PC-3 (cell line): ENCODE measurements at regions not wholly inside any gene's neighbourhood (a gene's known extent, or its start where the extent isn't known, plus 50 kb on each side); places are given as distances from the start of the nearest gene placed in this dataset.
A peak's percentile ranks its signal among the peaks of the same experiment; 100 is the strongest.

ENCODE experiments used
- ATAC-seq: fragments of 200-7000 bp; cut with Tn5 transposase; 2 replicates; pipeline ENCODE4 v1.9.1; 2020; ENCODE audit warnings: mild to moderate bottlenecking, moderate library complexity
- BruUV-seq: library from RNA; stranded (reverse); fragments of 400-500 nt; replicated peaks from 2 replicates; lab custom pipeline; 2021; lab: Mats Ljungman, UMichigan
- CTCF ChIA-PET: fragments of 300-600 bp; sonication (Branson Sonifier 250); formaldehyde crosslinking; loops from one replicate; lab custom pipeline; 2022; ENCODE audit warnings: antibody characterized with exemption; lab: Charles Lee
- POLR2A ChIA-PET: fragments of 300-600 bp; sonication (Branson Sonifier 250); formaldehyde crosslinking; loops from one replicate; lab custom pipeline; 2022; ENCODE audit warnings: antibody characterized with exemption; ENCODE audit not compliant: unreplicated experiment; lab: Charles Lee
- DNase-seq: peaks from one replicate; pipeline ENCODE4 v3.0.0-alpha.2; 2015
- H2AFZ ChIP-seq: fragments of 300-600 bp; sonication (generic); 2 replicates; pipeline ENCODE4 v1.6.0; 2016; ENCODE audit warnings: antibody characterized with exemption, low read length
- H3F3A ChIP-seq: fragments of 300-600 bp; sonication (generic); one replicate; pipeline ENCODE4 v1.6.0; 2017; ENCODE audit warnings: antibody characterized with exemption, low read length, control low read depth, mild to moderate bottlenecking; ENCODE audit not compliant: unreplicated experiment
- H3K27ac ChIP-seq: fragments of 300-600 bp; sonication (generic); 2 replicates; pipeline ENCODE4 v1.5.1; 2016; ENCODE audit warnings: mild to moderate bottlenecking, low read length
- H3K27me3 ChIP-seq: fragments of 300-600 bp; sonication (generic); 2 replicates; pipeline ENCODE4 v1.6.1; 2016; ENCODE audit warnings: low read length, mixed read lengths
- H3K36me3 ChIP-seq: fragments of 300-600 bp; sonication (generic); 2 replicates; pipeline ENCODE4 v1.6.1; 2016; ENCODE audit warnings: low read depth, mixed run types, low read length, mixed read lengths
- H3K4me1 ChIP-seq: fragments of 300-600 bp; sonication (generic); 2 replicates; pipeline ENCODE4 v1.5.1; 2016; ENCODE audit warnings: low read length; ENCODE audit not compliant: insufficient read depth
- H3K4me2 ChIP-seq: fragments of 300-600 bp; sonication (generic); 2 replicates; pipeline ENCODE4 v1.6.0; 2016; ENCODE audit warnings: low read length
- H3K4me3 ChIP-seq: fragments of 300-600 bp; sonication (generic); 2 replicates; pipeline ENCODE4 v1.5.1; 2016; ENCODE audit warnings: mild to moderate bottlenecking, low read length, mixed read lengths
- H3K79me2 ChIP-seq: fragments of 300-600 bp; sonication (generic); 2 replicates; pipeline ENCODE4 v1.6.1; 2017; ENCODE audit warnings: low read length, mixed read lengths
- H3K9ac ChIP-seq: fragments of 300-600 bp; sonication (generic); 2 replicates; pipeline ENCODE4 v1.6.0; 2016; ENCODE audit warnings: mild to moderate bottlenecking, low read length
- H3K9me2 ChIP-seq: fragments of 300-600 bp; sonication (generic); replicated peaks from 2 replicates; pipeline ENCODE4 v1.6.1; 2016; ENCODE audit warnings: mixed run types, low read length, mixed read lengths
- H3K9me3 ChIP-seq: fragments of 300-600 bp; sonication (generic); 2 replicates; pipeline ENCODE4 v1.6.1; 2016; ENCODE audit warnings: low read length, mixed read lengths
- H4K20me1 ChIP-seq: fragments of 300-600 bp; sonication (generic); 2 replicates; pipeline ENCODE4 v1.6.1; 2016; ENCODE audit warnings: low read length, mixed read lengths
- EZH2 ChIP-seq: fragments of 300-600 bp; sonication (generic); IDR thresholded peaks from one replicate; pipeline ENCODE4 v1.6.1; 2017; ENCODE audit warnings: antibody characterized with exemption, mild to moderate bottlenecking, low read length; ENCODE audit not compliant: unreplicated experiment
- EZH2phosphoT487 ChIP-seq: fragments of 300-600 bp; sonication (generic); IDR thresholded peaks from 2 replicates; pipeline ENCODE4 v1.6.1; 2018; ENCODE audit warnings: mild to moderate bottlenecking, antibody characterized with exemption, low read length, borderline replicate concordance
- intact Hi-C: fragments of 100-400 bp; cut with micrococcal nuclease; formaldehyde crosslinking; loops from 2 replicates; pipeline ENCODE4 v1.9.0; 2023
- TF ChIP-seq, protein P1 (sequence below): fragments of 300-600 bp; sonication (generic); conservative IDR thresholded peaks from 2 replicates; pipeline ENCODE4 v1.5.1; 2017; ENCODE audit warnings: antibody characterized with exemption, low read depth, mild to moderate bottlenecking, low read length

DNA sequence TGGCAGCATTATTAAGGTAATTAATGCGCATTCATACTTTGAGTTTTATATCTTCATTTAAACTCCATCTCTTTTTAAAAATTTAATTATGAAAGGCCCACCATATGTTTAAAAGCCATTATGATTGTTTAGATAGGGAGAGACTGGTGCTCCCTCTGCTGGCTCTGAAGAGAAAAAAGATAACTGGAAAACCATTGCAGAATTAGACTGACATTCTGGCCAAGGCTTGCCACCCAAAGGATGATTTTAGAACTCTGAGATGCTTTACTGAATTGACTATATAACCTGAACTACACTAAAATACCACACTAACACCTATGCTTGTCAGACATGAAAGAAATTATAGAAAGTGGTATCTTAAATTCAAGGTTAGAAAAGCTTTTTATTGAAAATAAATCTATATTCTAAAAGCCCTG is 127.6 kb upstream of the SPOPL start:
- TF ChIP-seq, protein P1, sequence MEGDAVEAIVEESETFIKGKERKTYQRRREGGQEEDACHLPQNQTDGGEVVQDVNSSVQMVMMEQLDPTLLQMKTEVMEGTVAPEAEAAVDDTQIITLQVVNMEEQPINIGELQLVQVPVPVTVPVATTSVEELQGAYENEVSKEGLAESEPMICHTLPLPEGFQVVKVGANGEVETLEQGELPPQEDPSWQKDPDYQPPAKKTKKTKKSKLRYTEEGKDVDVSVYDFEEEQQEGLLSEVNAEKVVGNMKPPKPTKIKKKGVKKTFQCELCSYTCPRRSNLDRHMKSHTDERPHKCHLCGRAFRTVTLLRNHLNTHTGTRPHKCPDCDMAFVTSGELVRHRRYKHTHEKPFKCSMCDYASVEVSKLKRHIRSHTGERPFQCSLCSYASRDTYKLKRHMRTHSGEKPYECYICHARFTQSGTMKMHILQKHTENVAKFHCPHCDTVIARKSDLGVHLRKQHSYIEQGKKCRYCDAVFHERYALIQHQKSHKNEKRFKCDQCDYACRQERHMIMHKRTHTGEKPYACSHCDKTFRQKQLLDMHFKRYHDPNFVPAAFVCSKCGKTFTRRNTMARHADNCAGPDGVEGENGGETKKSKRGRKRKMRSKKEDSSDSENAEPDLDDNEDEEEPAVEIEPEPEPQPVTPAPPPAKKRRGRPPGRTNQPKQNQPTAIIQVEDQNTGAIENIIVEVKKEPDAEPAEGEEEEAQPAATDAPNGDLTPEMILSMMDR, result peak; percentile 89
- no peak for TF ChIP-seq EZH2phosphoT487
- POLR2A ChIA-PET, result no interaction called here
- DNase-seq, result peak; percentile 59
- H3F3A ChIP-seq, result no peaks in the 10 kb centered on the region
- H3K4me2 ChIP-seq, result no peak overlapping the region
- ATAC-seq, result peak; percentile 56; the same call in 1 of the 2 replicates
- H2AFZ ChIP-seq, result no peak overlapping the region
- no peaks in the 10 kb centered on the region for H3K79me2 ChIP-seq
- no peaks in the 10 kb centered on the region for H3K4me1 ChIP-seq
- no peaks in the 10 kb centered on the region for H3K9me3 ChIP-seq
- H3K36me3 ChIP-seq, result no peaks in the 10 kb centered on the region
- H3K27ac ChIP-seq, result no peak overlapping the region
- CTCF ChIA-PET, result interaction anchor here (1.5 kb wide), 1 partner anchor 413 kb away, joined by 4 read pairs; no protein-coding TSS in a partner anchor
- no TSS peak for BruUV-seq
- no peak overlapping the region for H3K9ac ChIP-seq
- no peaks in the 10 kb centered on the region for H3K27me3 ChIP-seq
- no peaks in the 10 kb centered on the region for H3K9me2 ChIP-seq
- intact Hi-C loops, result loop anchor here (1.0 to 10.0 kb wide), 10 partner anchors 97 to 464 kb away; no protein-coding TSS in a partner anchor
- no peaks in the 10 kb centered on the region for H4K20me1 ChIP-seq
- no peak overlapping the region for H3K4me3 ChIP-seq

DNA sequence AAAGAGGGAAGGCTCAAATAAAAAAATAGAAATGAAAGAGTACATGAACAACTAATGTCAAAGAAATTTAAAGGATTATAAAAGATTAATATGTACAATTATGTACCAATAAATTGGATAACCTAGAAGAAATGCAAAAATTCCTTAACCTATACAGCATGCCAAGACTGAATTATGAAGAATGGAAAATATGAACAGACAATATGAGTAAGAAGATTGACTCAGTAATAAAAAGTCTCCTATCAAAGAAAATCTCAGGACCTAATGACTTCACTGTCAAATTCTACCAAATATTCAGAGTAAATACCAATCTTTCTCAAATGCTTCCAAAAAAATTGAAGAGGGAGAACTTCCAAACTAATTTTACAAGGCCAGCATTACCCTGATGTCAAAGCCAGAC is 120.2 kb upstream of the SPOPL start:
- POLR2A ChIA-PET, result no interaction called here
- Histone ChIP-seq H3K4me3 (no peak overlapping the region), H2AFZ (no peak overlapping the region), H3K4me1 (peaks cover 8% of the 10 kb centered on the region; the same call in 1 of the 2 replicates), H3K27ac (no peak overlapping the region), H3K9me2 (no peaks in the 10 kb centered on the region), H4K20me1 (no peaks in the 10 kb centered on the region), H3K4me2 (no peak overlapping the region), H3K79me2 (no peaks in the 10 kb centered on the region), H3F3A (no peaks in the 10 kb centered on the region), H3K9ac (no peak overlapping the region), H3K36me3 (no peaks in the 10 kb centered on the region), H3K9me3 (no peaks in the 10 kb centered on the region), H3K27me3 (no peaks in the 10 kb centered on the region)
- DNase-seq (peak; percentile 40), ATAC-seq (peak; percentile 43)
- intact Hi-C loops, result no loop called here
- CTCF ChIA-PET, result no interaction called here
- TF ChIP-seq EZH2phosphoT487 (no peak), EZH2 (no peak)
- TF ChIP-seq, protein P1, result no peak
- BruUV-seq, result no TSS peak

DNA sequence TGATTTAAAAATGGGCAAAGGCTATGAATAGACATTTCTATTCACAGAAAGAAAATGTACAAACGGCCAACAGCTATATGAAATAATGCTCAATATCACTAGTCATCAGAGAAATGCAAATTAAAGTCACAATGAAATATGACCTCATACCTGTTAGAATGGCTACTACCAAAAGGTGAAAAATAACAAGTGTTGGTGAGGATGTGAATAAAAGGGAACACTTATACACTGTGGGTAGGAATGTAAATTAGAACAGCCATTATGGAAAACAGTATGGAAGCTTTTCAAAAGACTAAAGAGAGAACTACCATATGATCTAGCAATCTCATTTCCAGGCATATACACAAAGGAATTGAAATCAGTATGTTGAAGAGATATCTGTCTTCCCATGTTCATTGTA is 118.9 kb upstream of the SPOPL start:
- no peak for ATAC-seq
- Histone ChIP-seq H3K4me3 (no peak overlapping the region), H3K9me2 (no peaks in the 10 kb centered on the region), H3K9me3 (no peaks in the 10 kb centered on the region), H4K20me1 (no peaks in the 10 kb centered on the region), H3F3A (no peaks in the 10 kb centered on the region), H3K79me2 (no peaks in the 10 kb centered on the region), H3K4me1 (peaks cover 8% of the 10 kb centered on the region; the same call in 1 of the 2 replicates), H3K27ac (no peak overlapping the region), H3K4me2 (no peak overlapping the region), H3K36me3 (no peaks in the 10 kb centered on the region), H2AFZ (no peak overlapping the region), H3K27me3 (no peaks in the 10 kb centered on the region), H3K9ac (no peak overlapping the region)
- TF ChIP-seq, protein P1, result no peak
- intact Hi-C loops, result no loop called here
- DNase-seq, result no peak
- no TSS peak for BruUV-seq
- POLR2A ChIA-PET, result no interaction called here
- CTCF ChIA-PET, result no interaction called here
